GM12891 (cell line): ENCODE measurements at regions not wholly inside any gene's neighbourhood (a gene's known extent, or its start where the extent isn't known, plus 50 kb on each side); places are given as distances from the start of the nearest gene placed in this dataset.

ENCODE experiments used
- DNase-seq: peaks from one replicate; pipeline ENCODE4 v3.0.0; 2011; ENCODE audit warnings: low spot score; ENCODE audit not compliant: insufficient read length
- FAIRE-seq: peaks from 2 replicates; lab custom pipeline; 2011; peaks lifted over from hg19 to GRCh38; lab: Jason Lieb, UNC
- PAX5 ChIP-seq: IDR thresholded peaks from 2 replicates; pipeline ENCODE4 v1.6.1; 2011; ENCODE audit warnings: low read length, moderate library complexity, mild to moderate bottlenecking; ENCODE audit not compliant: insufficient read depth, severe bottlenecking
- POLR2A ChIP-seq: IDR thresholded peaks from 2 replicates; pipeline ENCODE4 v1.6.1; 2011; ENCODE audit warnings: low read depth, low read length, control low read depth
- POLR2AphosphoS5 ChIP-seq: IDR thresholded peaks from 2 replicates; pipeline ENCODE4 v1.6.1; 2011; ENCODE audit warnings: low read depth, low read length, control low read depth
- POU2F2 ChIP-seq: IDR thresholded peaks from 2 replicates; pipeline ENCODE4 v1.6.1; 2011; ENCODE audit warnings: low read depth, mild to moderate bottlenecking, control low read depth, low read length, moderate library complexity
- SPI1 ChIP-seq: IDR thresholded peaks from 2 replicates; pipeline ENCODE4 v1.6.1; 2011; ENCODE audit warnings: low read depth, low read length, control low read depth
- TAF1 ChIP-seq: IDR thresholded peaks from 2 replicates; pipeline ENCODE4 v1.6.1; 2011; ENCODE audit warnings: low read depth, low read length, control low read depth

DNA sequence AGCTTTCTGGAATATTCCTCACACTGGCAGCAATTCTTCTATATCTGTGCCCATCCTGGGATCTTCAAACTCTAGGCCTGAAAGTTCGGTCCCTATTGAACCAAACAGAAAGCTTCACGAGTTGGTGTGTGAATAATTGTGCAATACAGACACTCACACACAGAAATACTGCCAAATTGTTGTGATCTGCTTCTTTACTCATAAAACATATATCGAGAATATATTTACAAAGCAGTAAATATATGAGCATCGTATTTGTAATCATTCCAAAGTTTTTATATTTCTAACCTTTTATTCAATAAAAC lies 56.6 kb upstream of the BEX4 start:
- FAIRE-seq (no peak), DNase-seq (no peak)
- TF ChIP-seq PAX5 (no peak), POU2F2 (no peak), TAF1 (no peak)

DNA sequence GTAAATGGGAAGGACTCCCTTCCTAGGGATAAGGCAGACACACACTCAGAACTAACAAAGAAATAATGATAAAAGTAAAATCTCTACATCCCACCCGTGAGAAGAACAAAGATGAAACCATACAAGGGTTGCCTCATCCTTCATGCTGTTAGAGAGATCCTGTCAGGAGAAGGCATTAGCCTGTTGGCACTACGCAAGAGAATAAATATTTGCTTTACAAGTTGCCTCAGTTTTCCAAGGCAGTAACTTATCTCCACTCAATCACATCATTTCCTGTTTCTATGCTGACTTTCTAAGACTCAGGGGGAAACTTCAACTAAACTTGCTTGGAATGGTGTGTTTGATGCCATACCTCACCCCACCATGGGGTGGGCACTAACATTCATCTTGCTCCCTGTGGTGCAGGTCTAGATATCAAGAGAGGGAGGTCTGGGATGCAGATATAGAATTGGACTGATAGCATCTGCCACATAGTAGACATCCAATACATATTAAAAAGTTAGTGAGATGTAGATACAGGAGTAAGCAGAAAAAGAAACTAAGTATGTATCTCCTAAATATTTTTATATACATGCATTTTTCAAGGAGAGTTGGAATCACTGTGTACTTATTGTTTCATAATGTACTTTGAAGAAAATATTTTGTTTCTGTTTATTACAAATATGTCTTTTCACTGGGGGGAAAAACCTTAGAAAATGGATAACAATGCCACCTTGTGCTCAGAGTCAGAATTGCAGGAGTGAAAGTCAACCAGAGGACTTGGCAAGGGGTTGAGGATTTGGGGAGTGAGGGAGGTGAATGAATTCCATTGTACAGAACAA lies 57.2 kb upstream of the BEX4 start:
- no peak for DNase-seq
- TF ChIP-seq TAF1: no peak
- TF ChIP-seq POLR2A: no peak
- no peak for TF ChIP-seq POU2F2
- TF ChIP-seq SPI1: no peak
- TF ChIP-seq PAX5: no peak
- TF ChIP-seq POLR2AphosphoS5: no peak
- FAIRE-seq: peak; percentile 76

DNA sequence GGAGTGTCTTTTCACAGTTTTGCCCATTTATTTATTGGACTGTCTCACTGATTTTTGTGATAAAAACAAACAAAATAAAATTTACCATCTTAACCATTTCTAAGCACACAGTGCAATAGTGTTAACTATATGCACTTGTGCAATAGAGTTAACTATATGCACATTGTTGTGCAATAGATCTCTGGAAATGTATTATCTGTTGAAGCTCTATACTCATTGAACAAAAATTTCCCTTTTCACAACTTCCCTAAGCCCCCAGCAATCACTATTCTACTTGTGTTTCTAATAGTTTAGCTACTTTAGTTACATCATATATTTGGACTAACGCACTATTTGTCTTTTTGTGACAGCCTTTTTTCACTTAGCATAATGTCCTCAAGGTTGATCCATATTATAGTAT lies 59.7 kb upstream of the BEX4 start:
- TF ChIP-seq TAF1: no peak
- no peak for TF ChIP-seq PAX5
- no peak for TF ChIP-seq POLR2AphosphoS5
- TF ChIP-seq POU2F2: no peak
- no peak for TF ChIP-seq POLR2A
- no peak for TF ChIP-seq SPI1
- no peak for DNase-seq
- FAIRE-seq: no peak

DNA sequence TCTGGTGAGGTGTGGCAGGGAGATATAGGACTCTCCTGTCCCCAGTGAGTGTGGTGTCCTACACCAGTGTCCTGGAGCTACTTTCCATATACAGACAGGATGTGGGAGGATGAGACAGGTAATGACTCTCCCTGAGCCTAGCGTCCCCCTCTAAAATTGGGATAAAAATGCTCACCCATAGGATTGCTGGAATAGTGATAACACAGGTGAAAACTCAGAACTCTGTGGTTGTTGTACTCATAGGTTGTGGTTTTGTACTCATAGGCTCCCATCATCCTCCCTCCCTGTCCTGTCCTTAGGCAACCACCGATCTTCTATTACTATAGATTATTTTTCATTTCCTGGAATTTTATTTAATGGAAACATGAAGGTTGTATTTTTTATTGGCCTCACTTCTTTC lies 60.7 kb upstream of the NXF3 start:
- TF ChIP-seq POLR2A: no peak
- FAIRE-seq (no peak), DNase-seq (no peak)

DNA sequence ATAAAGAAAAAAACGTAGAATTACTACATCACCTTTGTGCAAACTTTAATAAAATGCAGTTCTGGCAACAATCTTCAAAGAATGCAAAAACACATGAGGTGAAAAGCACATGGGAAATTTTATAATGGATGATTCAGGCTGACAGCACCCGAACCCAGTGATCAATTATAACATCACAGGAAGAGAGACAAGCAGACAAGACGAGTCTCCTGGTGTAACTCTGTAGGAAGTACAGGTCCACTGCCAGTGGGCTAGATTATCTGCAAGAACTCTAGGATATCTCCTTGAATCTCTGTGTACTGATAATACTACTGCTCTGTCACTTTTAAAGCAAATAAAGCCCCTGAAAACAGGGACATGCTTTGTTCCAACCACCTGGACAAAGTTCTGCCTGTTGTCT lies 58.9 kb upstream of the NXF3 start:
- FAIRE-seq: no peak
- no peak for DNase-seq
- no peak for TF ChIP-seq SPI1
- no peak for TF ChIP-seq POLR2AphosphoS5
- no peak for TF ChIP-seq PAX5
- TF ChIP-seq POU2F2: no peak
- no peak for TF ChIP-seq TAF1
- no peak for TF ChIP-seq POLR2A

DNA sequence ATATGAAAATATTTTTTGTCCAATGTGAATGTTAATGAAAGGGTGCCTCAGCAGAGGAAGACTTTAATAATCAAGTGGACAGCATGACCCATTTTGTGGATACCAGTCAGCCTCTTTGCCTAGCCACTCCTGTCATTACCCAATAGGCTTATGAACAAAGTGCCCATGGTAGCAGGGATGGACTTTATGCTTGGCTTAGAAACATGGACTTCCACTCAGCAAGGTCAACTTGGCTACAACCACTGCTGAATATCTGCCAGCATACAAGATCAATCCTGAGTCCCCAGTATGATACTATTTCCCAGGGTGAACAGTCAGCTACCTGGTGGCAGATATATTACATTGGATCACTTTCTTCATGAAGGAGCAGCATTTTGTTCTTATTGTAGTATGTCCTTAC lies 56.7 kb upstream of the NXF3 start:
- no peak for TF ChIP-seq TAF1
- TF ChIP-seq POLR2A: no peak
- TF ChIP-seq SPI1: no peak
- TF ChIP-seq POLR2AphosphoS5: no peak
- FAIRE-seq (no peak), DNase-seq (no peak)

DNA sequence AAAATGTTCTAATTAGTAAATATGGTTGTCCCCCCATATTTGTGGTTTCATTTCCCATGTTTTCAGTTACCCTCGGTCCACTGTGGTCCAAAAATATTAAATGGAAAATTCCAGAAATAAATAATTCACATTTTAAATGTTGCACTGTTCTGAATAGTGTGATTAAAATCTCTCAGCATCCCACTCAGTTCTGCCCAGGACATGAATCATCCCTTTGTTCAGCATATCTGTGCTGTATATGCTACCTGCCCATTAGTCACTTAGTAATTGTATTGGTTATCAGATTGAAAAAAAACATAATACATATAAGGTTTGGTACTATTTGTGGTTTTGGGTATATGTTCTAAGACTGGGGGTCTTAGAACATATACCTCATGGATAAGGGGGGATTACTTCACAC lies 55.1 kb upstream of the NXF3 start:
- no peak for FAIRE-seq
- no peak for DNase-seq

More for the DNA sequence above, 55.1 kb upstream of the NXF3 start:
- no peak for TF ChIP-seq PAX5
- TF ChIP-seq POLR2A: no peak
- TF ChIP-seq POU2F2: no peak
- TF ChIP-seq TAF1: no peak
- TF ChIP-seq POLR2AphosphoS5: no peak
- no peak for TF ChIP-seq SPI1
